HepG2 (cell line): ENCODE measurements at regions not wholly inside any gene's neighbourhood (a gene's known extent, or its start where the extent isn't known, plus 50 kb on each side); places are given as distances from the start of the nearest gene placed in this dataset.

Experiments used
- KLF6 ChIP-seq: IDR thresholded peaks from 2 replicates; pipeline ENCODE4 v1.8.0; 2016; ENCODE audit warnings: missing biosample characterization, missing genetic modification reagents
- MIXL1 ChIP-seq: IDR thresholded peaks from 2 replicates; pipeline ENCODE4 v1.6.1; 2016
- SALL2 ChIP-seq: sonication (generic); formaldehyde crosslinking; IDR thresholded peaks from 2 replicates; pipeline ENCODE4 v1.8.1; 2023; ENCODE audit warnings: mild to moderate bottlenecking, missing genetic modification reagents, inconsistent platforms
- THAP11 ChIP-seq: IDR thresholded peaks from 2 replicates; pipeline ENCODE4 v1.6.1; 2016; ENCODE audit warnings: missing biosample characterization, missing genetic modification reagents
- ZNF292 ChIP-seq: sonication (generic); formaldehyde crosslinking; IDR thresholded peaks from 2 replicates; pipeline ENCODE4 v1.8.1; 2022; ENCODE audit warnings: mild to moderate bottlenecking, low read depth, missing genetic modification reagents, borderline replicate concordance
- ZNF335 ChIP-seq: sonication (generic); formaldehyde crosslinking; IDR thresholded peaks from 2 replicates; pipeline ENCODE4 v1.4.0; 2020; ENCODE audit warnings: missing genetic modification reagents
- TF ChIP-seq, protein P1 (sequence below): sonication (generic); formaldehyde crosslinking; IDR thresholded peaks from 2 replicates; pipeline ENCODE4 v1.5.0; 2020; ENCODE audit warnings: mild to moderate bottlenecking, missing genetic modification reagents, borderline replicate concordance
- TF ChIP-seq, protein P2 (sequence below): sonication (generic); formaldehyde crosslinking; IDR thresholded peaks from 2 replicates; pipeline ENCODE4 v1.8.0; 2022; ENCODE audit warnings: missing genetic modification reagents, mild to moderate bottlenecking, borderline replicate concordance
- TF ChIP-seq, protein P3 (sequence below): sonication (generic); formaldehyde crosslinking; conservative IDR thresholded peaks from 2 replicates; pipeline ENCODE4 v1.8.0; 2022; ENCODE audit warnings: mild to moderate bottlenecking, moderate library complexity, missing genetic modification reagents
- TF ChIP-seq, protein P4 (sequence below): sonication (generic); formaldehyde crosslinking; IDR thresholded peaks from 2 replicates; pipeline ENCODE4 v1.8.0; 2022; ENCODE audit warnings: mild to moderate bottlenecking, missing genetic modification reagents
- TF ChIP-seq, protein P5 (sequence below): sonication (generic); formaldehyde crosslinking; IDR thresholded peaks from 2 replicates; pipeline ENCODE4 v1.4.0; 2020; ENCODE audit warnings: missing genetic modification reagents, borderline replicate concordance

DNA sequence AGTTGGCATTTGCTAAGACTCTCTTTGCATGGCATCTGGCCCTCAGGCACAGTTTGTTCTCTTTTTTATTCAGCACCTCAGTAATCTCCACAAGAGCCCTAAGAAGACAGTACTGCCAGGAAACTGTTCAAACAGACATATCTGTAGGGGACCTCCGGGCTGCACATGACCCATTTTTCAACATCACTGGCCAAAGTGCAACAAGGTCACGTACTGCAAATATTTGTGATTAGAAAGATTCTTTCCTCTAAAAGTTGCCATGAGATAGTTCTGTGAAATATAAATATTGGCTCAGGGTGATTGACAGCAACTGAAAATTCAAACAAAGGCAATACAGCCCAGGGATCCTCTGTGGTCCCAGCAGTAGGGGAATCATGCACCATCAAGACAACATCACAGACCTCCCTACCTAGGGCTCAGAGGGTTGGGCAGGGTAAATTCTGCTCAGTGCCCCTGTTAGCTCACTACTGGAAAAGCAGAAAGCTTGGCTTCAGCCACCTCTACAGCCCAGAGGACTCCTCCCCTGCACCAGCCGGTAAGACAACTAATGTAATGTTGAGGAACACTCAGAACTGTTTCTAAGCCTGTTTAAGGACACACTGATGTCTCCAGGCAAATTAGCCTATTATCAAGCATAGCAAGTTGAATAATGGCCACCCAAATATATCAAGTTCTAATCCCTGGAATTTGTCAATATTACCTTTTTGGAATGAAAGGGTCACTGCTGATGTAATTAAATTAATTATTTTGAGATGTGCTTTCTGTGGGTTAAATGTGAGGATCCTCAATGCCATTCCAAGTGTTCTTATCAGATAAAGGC is 117.4 kb upstream of the LPP start (continued):
- TF ChIP-seq MIXL1 (CRISPR knock-in tag) (peak; percentile 86; the same call in 1 of the 2 replicates), SALL2 (no peak), ZNF292 (peak; percentile 54; the same call in 1 of the 2 replicates), KLF6 (CRISPR knock-in tag) (0 out of 2 replicates have a peak, but pooled peaks have one; percentile 54), THAP11 (CRISPR knock-in tag) (peak; percentile 82), ZNF335 (CRISPR knock-in tag) (peak; percentile 69; the same call in 1 of the 2 replicates)
- TF ChIP-seq, protein P1, sequence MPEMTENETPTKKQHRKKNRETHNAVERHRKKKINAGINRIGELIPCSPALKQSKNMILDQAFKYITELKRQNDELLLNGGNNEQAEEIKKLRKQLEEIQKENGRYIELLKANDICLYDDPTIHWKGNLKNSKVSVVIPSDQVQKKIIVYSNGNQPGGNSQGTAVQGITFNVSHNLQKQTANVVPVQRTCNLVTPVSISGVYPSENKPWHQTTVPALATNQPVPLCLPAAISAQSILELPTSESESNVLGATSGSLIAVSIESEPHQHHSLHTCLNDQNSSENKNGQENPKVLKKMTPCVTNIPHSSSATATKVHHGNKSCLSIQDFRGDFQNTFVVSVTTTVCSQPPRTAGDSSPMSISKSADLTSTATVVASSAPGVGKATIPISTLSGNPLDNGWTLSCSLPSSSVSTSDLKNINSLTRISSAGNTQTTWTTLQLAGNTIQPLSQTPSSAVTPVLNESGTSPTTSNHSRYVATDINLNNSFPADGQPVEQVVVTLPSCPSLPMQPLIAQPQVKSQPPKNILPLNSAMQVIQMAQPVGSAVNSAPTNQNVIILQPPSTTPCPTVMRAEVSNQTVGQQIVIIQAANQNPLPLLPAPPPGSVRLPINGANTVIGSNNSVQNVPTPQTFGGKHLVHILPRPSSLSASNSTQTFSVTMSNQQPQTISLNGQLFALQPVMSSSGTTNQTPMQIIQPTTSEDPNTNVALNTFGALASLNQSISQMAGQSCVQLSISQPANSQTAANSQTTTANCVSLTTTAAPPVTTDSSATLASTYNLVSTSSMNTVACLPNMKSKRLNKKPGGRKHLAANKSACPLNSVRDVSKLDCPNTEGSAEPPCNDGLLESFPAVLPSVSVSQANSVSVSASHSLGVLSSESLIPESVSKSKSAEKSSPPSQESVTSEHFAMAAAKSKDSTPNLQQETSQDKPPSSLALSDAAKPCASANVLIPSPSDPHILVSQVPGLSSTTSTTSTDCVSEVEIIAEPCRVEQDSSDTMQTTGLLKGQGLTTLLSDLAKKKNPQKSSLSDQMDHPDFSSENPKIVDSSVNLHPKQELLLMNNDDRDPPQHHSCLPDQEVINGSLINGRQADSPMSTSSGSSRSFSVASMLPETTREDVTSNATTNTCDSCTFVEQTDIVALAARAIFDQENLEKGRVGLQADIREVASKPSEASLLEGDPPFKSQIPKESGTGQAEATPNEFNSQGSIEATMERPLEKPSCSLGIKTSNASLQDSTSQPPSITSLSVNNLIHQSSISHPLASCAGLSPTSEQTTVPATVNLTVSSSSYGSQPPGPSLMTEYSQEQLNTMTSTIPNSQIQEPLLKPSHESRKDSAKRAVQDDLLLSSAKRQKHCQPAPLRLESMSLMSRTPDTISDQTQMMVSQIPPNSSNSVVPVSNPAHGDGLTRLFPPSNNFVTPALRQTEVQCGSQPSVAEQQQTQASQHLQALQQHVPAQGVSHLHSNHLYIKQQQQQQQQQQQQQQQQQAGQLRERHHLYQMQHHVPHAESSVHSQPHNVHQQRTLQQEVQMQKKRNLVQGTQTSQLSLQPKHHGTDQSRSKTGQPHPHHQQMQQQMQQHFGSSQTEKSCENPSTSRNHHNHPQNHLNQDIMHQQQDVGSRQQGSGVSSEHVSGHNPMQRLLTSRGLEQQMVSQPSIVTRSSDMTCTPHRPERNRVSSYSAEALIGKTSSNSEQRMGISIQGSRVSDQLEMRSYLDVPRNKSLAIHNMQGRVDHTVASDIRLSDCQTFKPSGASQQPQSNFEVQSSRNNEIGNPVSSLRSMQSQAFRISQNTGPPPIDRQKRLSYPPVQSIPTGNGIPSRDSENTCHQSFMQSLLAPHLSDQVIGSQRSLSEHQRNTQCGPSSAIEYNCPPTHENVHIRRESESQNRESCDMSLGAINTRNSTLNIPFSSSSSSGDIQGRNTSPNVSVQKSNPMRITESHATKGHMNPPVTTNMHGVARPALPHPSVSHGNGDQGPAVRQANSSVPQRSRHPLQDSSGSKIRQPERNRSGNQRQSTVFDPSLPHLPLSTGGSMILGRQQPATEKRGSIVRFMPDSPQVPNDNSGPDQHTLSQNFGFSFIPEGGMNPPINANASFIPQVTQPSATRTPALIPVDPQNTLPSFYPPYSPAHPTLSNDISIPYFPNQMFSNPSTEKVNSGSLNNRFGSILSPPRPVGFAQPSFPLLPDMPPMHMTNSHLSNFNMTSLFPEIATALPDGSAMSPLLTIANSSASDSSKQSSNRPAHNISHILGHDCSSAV: 0 out of 2 replicates have a peak, but pooled peaks have one; percentile 86
- TF ChIP-seq, protein P2, sequence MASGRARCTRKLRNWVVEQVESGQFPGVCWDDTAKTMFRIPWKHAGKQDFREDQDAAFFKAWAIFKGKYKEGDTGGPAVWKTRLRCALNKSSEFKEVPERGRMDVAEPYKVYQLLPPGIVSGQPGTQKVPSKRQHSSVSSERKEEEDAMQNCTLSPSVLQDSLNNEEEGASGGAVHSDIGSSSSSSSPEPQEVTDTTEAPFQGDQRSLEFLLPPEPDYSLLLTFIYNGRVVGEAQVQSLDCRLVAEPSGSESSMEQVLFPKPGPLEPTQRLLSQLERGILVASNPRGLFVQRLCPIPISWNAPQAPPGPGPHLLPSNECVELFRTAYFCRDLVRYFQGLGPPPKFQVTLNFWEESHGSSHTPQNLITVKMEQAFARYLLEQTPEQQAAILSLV (CRISPR knock-in tag): 0 out of 2 replicates have a peak, but pooled peaks have one; percentile 55
- TF ChIP-seq, protein P3, sequence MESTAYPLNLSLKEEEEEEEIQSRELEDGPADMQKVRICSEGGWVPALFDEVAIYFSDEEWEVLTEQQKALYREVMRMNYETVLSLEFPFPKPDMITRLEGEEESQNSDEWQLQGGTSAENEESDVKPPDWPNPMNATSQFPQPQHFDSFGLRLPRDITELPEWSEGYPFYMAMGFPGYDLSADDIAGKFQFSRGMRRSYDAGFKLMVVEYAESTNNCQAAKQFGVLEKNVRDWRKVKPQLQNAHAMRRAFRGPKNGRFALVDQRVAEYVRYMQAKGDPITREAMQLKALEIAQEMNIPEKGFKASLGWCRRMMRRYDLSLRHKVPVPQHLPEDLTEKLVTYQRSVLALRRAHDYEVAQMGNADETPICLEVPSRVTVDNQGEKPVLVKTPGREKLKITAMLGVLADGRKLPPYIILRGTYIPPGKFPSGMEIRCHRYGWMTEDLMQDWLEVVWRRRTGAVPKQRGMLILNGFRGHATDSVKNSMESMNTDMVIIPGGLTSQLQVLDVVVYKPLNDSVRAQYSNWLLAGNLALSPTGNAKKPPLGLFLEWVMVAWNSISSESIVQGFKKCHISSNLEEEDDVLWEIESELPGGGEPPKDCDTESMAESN (CRISPR knock-in tag): peak; percentile 92
- TF ChIP-seq, protein P4, sequence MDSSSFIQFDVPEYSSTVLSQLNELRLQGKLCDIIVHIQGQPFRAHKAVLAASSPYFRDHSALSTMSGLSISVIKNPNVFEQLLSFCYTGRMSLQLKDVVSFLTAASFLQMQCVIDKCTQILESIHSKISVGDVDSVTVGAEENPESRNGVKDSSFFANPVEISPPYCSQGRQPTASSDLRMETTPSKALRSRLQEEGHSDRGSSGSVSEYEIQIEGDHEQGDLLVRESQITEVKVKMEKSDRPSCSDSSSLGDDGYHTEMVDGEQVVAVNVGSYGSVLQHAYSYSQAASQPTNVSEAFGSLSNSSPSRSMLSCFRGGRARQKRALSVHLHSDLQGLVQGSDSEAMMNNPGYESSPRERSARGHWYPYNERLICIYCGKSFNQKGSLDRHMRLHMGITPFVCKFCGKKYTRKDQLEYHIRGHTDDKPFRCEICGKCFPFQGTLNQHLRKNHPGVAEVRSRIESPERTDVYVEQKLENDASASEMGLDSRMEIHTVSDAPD (CRISPR knock-in tag): peak; percentile 68; the same call in 1 of the 2 replicates
- TF ChIP-seq, protein P5, sequence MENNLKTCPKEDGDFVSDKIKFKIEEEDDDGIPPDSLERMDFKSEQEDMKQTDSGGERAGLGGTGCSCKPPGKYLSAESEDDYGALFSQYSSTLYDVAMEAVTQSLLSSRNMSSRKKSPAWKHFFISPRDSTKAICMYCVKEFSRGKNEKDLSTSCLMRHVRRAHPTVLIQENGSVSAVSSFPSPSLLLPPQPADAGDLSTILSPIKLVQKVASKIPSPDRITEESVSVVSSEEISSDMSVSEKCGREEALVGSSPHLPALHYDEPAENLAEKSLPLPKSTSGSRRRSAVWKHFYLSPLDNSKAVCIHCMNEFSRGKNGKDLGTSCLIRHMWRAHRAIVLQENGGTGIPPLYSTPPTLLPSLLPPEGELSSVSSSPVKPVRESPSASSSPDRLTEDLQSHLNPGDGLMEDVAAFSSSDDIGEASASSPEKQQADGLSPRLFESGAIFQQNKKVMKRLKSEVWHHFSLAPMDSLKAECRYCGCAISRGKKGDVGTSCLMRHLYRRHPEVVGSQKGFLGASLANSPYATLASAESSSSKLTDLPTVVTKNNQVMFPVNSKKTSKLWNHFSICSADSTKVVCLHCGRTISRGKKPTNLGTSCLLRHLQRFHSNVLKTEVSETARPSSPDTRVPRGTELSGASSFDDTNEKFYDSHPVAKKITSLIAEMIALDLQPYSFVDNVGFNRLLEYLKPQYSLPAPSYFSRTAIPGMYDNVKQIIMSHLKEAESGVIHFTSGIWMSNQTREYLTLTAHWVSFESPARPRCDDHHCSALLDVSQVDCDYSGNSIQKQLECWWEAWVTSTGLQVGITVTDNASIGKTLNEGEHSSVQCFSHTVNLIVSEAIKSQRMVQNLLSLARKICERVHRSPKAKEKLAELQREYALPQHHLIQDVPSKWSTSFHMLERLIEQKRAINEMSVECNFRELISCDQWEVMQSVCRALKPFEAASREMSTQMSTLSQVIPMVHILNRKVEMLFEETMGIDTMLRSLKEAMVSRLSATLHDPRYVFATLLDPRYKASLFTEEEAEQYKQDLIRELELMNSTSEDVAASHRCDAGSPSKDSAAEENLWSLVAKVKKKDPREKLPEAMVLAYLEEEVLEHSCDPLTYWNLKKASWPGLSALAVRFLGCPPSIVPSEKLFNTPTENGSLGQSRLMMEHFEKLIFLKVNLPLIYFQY (CRISPR knock-in tag): peak; percentile 78
